ENCODE measurements at regions not wholly inside any gene's neighbourhood (a gene's known extent, or its start where the extent isn't known, plus 50 kb on each side); places are given as distances from the start of the nearest gene placed in this dataset.

DNA sequence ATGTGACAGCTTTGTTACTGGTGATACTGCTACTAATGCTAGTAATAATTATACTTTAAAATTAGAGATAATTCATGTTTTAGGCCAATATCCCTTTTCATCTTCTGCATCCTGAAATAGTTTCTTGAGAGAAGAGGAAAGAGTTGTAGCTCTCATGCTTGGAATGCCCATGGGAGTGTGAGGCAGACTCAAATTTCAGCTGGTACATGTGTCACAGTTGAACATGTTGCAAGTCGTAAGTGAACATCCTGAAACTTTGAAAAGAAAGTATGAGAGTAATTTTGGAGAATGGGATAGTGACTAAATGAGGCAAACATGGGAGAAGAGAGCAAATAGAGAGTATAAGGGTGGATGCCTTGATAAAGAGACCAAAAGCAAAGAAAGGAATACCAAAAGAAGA lies 168.0 kb downstream of the TMTC3 start:
- DNase-seq (ENCODE audit: low spot score) (no peak), ATAC-seq (no peak)

DNA sequence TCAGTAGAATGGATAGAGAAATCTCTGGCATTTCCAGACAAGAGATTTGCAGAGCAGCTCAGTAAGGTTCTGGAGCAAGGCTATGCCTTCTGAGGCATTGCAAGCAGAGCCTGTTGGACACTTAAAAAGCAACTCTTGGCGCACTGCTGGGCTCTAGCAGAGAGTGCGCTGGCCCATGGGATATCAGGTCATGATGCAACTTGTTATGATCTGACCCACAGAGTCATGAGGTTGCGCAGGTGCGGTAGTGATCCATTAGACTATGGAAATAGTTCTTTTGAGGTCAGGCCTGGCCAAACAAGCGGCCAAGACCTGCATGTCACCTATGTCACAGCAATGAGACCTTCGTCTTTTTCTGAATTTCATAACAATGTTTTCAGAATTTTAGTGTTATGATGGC lies 168.6 kb downstream of the TMTC3 start:
- ATAC-seq (no peak), DNase-seq (ENCODE audit: low spot score) (no peak)

DNA sequence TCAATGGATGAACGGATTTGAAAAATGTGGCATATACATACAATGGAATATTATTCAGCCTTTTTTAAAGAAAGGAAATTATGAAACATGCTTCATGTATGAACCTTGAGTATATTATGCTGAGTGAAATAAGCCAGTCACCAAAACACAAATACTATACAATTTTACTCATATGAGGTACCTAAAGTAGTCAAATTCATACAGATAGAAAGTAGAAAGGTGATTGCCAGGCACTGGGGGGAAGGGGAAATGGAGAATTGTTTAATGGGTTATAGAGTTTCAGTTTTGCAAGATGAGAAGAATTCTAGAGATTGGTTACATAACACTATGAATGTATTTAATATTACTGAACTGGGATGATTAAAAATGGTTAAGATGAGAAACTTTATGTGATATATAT lies 171.4 kb downstream of the TMTC3 start:
- no peak for DNase-seq (ENCODE audit: low spot score)
- ATAC-seq: no peak

DNA sequence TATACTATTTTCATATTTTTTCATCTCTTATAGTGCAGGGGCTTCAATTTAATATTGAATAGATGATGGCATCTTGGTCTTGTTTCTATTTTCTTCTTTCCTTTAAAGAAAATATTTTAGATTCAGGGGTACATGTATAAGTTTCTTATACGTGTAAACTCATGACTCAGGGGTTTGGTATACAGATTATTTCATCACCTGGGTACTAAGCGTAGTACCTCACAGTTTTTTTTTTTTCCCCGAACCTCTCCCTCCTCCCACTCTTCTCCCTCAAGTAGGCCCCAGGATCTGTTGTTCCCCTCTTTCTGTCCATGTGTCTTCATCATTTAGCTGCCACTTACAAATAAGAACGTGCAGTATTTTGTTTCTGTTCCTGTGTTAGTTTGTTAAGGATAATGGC lies 172.6 kb downstream of the TMTC3 start:
- no peak for ATAC-seq
- DNase-seq (ENCODE audit: low spot score): no peak

DNA sequence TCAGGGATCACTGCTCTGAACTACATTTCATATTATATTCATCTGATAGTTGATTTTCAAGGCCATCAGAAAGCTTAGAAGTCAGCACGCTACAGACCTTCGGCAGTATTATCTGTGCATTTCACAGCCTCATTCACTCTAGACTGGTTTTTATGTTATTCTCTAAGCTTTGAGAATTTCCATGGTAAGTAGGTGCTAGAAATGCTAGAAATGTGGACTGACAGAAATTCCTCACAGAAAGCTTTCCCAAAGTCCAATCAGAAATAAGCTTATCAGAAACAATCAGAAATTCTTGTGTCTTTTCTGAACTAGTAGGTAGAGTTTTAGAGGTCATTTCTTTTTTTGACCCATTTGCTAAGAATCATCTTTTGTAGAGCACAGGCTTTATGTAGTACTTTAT lies 176.6 kb downstream of the TMTC3 start:
- no peak for ATAC-seq
- DNase-seq (ENCODE audit: low spot score): no peak

DNA sequence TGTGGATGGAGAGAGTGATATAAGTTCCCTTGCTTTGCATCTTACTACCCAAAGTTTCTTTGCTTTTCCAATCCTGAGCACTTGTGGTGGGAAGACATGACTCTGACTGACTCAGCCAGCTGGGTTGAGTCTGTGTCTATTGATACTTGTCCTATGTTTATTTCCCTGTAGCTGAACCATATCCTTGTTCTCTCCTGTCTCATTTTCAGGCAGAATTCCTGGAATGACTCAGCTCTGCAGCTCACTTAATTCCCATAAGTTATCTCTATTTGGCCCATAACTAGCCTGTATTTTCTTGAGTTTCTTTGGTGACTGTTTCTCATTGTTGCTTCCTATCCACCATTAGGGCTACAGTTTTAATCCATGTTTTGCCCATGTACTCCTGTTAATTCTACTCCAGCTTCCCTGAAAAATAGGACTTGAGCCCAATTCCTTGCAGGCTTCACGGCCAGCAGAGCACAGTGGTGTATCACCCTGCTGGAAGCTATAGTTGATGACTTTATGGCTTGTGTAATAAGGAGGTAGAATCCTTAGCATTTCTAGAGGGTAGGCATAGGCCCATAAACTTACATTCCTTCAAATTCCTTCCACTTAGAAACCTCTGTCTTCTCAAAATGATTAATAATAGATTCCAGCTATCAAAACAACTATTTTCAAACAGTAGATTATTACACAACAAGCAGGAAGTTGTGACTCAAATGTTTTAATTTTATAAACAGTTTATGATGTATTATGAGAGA lies 183.1 kb downstream of the TMTC3 start:
- ATAC-seq (no peak), DNase-seq (ENCODE audit: low spot score) (no peak)

DNA sequence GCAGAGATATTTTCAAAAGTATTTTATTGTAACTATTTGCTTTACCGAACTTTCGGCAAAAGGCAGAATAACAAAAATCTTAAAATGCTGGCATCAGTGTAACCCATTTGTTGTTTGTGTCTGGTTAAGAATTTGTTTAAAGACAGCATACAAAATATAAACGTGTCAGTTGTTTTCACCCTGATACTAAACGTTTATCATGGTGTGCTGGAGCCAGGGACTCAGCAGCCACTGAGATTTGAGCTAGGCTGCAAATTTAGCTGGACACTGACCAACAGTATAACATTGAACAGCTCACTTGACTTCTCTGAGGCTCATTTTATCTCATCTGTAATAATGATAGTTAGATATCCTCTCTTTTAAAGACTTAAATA lies 183.7 kb downstream of the TMTC3 start:
- no peak for DNase-seq (ENCODE audit: low spot score)
- ATAC-seq: no peak

DNA sequence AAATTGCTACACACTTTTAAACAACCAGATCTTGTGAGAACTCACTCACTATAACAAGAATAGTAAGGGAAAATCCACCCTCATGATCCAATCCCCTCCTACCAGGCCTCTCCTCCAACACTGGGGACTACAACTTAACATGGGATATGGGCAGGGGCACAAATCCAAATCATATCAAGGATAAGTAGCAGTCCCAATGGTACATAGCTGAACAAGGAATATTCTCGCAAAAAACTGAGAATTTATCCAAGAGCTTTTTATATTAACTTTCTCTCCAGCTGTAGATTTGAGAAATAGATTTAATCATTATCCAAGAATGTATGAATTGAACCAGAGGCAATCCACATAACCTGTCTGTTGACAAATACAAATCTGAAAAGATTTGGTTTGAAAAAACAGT lies 185.2 kb downstream of the TMTC3 start:
- no peak for ATAC-seq
- no peak for DNase-seq (ENCODE audit: low spot score)

DNA sequence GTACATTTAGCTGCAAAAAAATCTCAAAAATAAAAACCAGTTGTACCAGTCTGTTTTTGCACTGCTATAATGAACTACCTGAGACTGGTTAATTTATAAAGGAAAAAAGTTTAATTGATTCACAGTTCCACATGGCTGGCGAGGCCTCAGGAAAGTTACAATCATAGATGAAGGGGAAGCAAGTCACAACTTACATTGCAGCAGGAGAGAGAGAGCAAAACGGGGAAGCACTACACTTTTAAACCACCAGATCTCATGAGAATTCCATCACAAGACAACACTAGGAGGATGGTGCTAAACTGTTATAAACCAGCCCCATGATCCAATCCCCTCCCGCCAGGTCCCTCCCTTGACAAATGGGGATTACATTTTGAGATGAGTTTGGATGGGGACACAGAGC lies 186.0 kb downstream of the TMTC3 start:
- DNase-seq (ENCODE audit: low spot score): no peak
- no peak for ATAC-seq

DNA sequence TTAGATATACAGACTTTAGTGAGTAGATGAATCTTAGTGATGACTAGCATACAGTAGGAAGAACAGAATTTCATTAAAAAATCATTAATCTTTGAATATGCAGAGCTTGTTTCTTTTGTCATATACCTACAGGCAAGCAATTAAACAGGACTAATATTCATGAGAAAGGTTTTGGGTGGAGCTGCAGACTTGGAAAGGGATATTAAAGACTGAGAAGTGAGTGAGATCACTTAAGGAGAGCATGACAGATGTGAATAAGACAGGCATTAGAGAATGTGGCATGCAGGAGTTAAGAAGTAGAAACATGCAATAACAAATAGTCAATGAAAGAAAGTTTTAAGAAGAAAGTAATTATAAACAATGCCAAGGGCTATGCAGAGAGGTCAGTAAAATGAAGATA lies 187.7 kb downstream of the TMTC3 start:
- DNase-seq (ENCODE audit: low spot score) (no peak), ATAC-seq (no peak)

DNA sequence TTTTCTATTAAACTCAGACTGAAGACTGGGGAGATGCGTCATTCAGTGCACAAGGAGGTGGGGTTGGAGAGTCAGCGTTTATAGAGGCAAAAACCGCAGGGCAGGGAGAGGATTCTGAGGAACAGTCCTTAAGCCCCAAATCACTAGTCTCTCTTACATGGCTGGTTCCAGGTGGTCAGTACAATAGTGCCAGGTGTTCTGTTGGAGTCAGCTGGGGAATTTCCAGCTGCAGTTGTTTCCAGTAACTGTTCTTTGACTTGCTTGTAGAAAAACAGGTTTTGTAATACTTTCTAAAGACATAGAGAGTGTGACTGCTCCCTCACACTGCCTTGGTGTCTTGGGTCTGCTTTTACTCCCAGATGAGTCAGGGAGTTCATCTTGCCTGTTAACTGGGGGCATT lies 192.2 kb downstream of the TMTC3 start:
- no peak for DNase-seq (ENCODE audit: low spot score)
- ATAC-seq: no peak

DNA sequence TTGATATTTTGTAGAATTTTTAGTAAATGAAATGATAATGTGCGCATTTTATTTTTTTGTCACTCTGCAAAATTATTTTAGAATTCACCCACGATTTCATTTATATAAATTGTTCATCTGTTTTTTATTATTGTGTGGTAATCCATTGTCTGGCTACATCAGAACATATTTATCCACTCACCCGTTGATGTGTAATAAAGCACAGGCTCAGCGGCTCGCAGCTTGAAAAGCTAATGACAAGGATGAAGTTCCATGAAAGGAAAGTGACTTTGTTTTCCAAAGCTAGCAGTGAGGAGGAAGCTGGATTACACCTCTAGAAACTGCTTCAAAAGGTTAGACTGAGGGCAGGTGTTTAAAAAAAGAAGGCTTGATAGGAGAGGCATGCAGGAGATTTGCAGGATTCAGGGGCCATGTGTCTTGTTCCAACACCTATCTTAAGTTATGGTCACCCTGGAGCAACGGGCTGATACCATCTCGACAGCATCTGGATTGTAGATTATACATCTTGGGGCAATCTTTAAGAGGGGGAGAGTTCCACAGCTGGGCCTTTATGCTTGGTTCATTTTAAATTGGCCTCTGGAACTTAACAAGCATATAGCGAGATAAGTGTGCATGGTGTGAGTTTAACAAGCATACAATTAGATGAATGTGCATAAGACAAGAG lies 194.1 kb downstream of the TMTC3 start:
- no peak for ATAC-seq
- DNase-seq (ENCODE audit: low spot score): no peak

DNA sequence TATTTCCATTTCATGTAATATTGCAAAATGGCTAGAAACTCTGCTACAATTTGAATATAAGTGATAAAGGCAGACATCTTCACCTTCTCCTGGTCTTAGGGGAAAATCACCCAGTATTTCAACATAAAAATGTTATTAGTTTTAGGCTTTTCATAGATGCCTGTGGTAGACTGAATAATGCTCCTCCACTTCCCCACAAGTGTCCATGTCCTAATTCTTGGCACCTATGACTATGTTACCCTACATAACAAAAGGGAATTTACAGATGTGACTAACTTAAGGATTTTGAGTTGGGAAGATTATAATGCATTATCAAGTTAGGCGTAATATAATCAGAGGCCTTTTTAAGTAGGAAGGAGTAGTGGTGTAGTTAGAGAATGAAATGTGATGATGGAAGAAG lies 196.4 kb downstream of the TMTC3 start:
- DNase-seq (ENCODE audit: low spot score) (no peak), ATAC-seq (no peak)

DNA sequence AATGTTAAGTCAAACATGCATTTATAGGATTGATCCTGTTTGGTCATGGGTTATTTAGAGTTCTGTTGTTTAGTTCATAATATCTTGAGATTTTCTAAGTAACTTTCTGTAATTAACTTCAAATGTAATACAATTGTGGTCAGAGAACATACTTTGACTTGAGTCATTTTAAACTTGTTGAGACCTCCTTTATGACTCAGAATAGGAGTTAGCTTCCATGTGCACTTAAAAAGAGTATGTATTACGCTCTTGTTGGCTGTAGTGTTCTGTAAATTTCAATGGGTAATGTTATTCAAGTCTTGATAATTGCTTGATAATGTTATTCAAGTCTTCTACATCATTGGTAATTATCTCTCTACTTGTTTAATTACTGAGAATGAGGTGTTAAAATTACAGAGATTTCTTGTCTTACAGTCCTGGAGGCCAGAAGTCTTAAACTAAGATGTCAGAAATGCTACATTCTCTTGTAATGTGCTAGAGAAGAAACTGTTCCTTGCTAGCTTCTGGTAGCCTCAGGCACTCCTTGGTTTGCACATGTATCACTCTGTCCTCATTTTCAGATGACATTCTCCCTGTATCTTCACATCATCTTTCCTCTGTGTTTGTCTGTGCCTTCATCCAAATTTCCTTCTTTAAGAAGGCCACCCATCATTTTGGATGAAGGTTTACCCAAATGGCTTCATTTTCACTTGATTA lies 197.3 kb downstream of the TMTC3 start:
- ATAC-seq (no peak), DNase-seq (ENCODE audit: low spot score) (no peak)

DNA sequence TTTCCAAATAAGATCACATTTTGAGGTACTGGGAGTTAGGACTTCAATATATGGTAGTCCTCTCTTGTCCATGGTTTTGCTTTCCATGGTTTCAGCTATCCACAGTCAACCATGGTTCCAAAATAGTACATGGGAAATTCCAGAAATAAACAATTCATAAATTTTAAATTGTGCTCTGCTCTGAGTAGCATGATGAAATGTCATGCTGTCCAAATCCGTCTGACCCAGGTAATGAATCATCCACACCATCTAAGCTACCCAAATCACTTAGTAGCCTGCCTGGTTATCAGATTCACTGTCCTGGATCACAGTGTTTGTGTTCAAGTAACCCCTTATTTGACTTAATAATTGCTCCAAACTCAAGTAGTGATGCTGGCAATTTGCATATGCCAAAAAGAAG lies 197.9 kb downstream of the TMTC3 start:
- ATAC-seq (no peak), DNase-seq (ENCODE audit: low spot score) (no peak)

DNA sequence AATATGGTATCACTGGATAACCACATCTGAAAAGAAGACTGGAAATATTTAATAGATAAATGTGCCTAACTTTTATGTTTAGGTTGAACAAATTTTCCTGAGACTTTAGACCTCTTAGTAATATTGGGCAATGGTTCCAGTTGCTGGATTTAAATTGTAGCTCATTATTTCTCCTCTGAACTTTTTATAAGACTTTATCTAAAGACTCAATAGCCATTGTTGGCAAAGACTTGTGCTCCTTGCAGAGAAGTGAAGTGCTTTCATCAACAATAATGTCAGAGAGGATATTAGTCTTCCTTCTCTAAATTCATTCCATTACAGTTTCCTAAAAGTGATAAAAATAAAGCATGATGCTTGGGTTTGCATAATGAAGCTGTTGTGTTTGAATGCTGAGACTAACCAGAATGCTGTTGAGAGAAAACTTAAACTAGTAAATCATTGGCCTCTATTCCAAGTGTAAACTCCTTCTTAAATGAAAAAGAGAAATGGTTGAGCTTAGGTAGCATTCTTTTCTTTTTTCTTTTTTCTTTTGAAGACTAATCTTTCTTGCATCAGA lies 200.2 kb downstream of the TMTC3 start:
- no peak for DNase-seq (ENCODE audit: low spot score)
- ATAC-seq: no peak

DNA sequence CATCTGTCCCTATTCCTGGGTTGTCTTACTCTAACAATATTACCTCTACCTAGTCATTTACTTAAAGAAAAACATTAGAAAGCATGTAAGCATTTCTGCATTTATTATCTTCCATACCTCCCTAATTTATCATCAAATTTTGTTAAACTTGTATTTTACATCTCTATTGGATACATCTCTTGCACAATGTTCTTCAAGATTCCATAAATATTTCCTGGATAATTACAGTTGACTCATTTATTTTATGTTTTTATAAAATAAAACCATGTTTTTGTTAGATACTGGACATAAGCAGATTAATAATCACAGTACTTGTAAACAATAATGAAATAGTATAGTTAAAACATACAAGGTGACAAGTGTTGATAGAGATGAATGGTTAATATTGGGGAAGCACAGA lies 209.0 kb downstream of the TMTC3 start:
- ATAC-seq (no peak), DNase-seq (ENCODE audit: low spot score) (no peak)

DNA sequence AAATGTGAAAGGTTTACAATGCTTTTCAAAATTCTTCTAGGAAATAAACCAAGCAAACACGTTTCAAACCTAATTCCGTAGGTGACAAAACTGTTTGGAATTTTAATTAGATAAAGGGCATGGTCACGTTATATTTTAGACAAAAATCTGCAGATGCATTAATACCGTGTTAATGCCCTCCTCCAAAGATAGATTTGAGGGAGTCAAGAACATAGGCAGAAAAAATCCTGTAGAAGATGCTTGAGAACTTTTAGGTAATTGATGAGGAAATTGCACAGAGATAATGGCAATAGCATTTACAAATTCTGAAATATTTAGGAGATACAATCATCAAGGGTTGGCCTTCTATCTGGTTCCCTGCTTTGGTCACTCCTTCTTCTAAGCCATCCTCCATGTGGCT lies 212.6 kb downstream of the TMTC3 start:
- DNase-seq (ENCODE audit: low spot score): no peak
- no peak for ATAC-seq

DNA sequence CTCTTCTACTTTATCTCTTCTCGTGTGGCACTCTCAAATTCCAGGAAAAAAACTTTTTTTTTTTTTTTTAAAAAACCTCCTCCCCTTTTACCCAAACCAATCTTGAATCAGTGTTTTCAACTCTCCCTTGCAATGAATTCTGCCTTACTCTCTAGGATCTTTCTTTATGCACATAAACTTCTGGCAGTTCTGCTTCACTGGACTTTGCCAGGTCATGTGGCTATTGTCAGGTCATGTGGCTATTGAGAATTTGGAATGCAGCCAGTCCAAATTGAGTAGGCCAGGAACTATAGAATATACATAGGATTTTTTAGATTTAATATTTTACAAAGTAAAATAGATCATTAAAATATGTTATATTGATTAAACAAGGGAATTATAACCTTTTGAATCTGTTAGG lies 218.2 kb downstream of the TMTC3 start:
- ATAC-seq (no peak), DNase-seq (ENCODE audit: low spot score) (no peak)

DNA sequence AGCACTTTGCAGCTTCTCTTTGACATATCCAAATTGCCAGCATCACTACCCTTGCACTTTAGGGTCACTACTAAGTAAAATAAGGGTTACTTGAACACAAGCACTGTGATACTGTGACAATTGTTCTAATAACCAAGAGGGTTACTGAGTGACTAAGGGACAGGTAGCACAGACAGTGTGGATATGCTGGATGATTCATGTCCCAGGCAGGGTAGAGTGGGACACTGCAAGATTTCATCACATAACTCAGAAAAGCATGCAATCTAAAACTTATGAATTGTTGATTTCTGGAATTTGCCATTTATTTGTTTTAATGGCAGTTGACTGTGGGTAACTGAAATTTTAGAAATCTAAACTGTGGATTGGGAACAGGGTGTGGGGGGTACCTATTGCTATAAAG lies 218.8 kb downstream of the KITLG start:
- ATAC-seq: no peak
- no peak for DNase-seq (ENCODE audit: low spot score)

DNA sequence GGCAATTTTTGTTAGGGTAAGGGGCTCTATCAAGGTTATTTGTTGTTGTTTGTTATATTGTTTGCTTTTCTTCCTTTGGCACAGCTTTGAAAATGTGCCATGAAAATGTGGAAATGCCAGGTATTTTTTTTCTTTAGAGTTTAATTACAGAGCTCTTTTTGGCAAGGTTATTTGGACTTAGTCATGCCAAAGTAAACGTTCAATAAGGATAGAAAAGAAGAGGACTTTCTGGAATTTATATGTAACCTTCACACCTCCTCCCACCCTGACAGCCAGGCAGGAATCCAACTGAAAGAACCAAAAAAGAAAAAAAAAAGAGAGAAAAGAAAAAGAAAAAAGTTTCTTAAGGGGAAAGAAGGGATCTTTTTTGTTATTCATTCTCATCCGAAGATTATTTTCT lies 217.8 kb downstream of the KITLG start:
- DNase-seq (ENCODE audit: low spot score): no peak
- peak; percentile 42 for ATAC-seq

DNA sequence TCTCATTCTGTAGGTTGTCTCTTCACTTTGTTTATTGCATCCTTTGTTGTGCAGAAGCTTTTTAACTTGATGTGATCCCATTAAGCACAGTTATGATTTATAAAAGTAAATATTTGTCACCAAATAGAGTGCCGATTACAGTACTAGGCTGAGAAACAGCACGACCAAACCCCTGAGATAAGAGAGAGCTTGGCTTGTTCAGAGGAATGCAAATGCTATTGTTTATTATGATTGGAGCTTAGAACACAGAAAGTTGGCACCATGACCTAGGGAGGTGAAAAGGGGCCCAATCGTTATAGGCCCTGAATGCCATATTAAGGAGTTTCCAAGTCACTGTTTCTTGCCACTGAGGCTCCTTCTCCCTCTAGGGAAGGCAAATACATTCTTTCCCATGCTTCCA lies 214.9 kb downstream of the KITLG start:
- ATAC-seq (no peak), DNase-seq (ENCODE audit: low spot score) (no peak)

Data from left lobe of liver (tissue), 2 donors.